ENCODE measurements at regions not wholly inside any gene's neighbourhood (a gene's known extent, or its start where the extent isn't known, plus 50 kb on each side); places are given as distances from the start of the nearest gene placed in this dataset.

DNA sequence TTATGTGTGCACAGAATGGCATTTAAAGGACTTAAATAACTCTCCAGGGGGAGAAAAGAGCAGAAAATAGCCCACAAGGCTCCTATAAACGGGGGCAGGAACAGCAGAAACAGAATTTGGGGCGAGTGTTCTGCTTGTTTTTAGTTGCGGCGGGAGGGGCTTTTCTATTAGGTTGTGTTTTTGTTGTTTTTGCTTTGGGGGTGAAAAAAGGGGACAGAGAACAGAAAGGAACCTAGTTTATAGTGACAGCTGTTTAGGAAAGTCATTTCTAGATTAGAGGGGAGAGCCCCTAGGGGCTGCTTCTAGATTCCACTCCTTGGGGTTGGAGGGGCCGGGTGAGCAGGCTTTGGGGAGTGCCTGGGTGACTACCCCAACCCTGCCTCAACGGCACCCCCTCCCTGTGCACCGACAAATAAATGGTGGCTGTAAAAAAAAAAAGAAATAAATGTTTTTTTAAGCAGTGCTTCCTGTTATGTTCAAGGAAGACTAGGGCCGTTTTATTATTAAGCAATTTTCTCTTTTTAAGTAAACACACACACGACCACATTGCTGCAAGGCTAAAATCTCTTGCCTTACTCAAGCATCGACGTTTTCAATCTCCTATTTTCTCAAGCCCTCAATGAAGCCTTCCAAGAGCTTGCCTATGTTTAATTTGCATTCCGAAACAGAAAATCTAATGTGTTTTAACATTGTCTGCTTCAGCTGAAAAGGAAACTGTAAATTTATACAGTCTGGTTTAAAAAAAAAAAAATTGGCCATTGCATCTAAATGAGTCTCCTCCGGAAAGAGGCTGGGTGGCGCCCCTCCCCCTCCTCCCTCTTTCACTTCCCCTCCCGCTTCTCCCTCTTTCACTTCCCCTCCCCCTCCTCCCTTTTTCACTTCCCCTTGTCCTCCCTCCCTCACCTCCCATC is 123.3 kb upstream of the TBL1X start:
- Histone ChIP-seq H3K9me3 (no peaks in the 10 kb centered on the region), H3K27me3 (no peaks in the 10 kb centered on the region), H3K4me1 (peaks cover 16% of the 10 kb centered on the region), H3K27ac (peak overlapping the region in 3 of 4 donors; percentile 47 to 83 (median 59)), H3K36me3 (replicated peaks in 1 of 2; ENCODE audit: insufficient read depth in 1 of 2, low read depth in 2 of 2) (no peaks in the 10 kb centered on the region), H3K4me3 (no peak overlapping the region)
- intact Hi-C loops (cut with DNase I) = loop anchor here (5.0 kb wide), 1 partner anchor 121 kb away; no protein-coding TSS in a partner anchor
- ATAC-seq (peak; percentile 38), DNase-seq (peak; percentile 37 to 63 (median 54))
- TF ChIP-seq, protein P1, sequence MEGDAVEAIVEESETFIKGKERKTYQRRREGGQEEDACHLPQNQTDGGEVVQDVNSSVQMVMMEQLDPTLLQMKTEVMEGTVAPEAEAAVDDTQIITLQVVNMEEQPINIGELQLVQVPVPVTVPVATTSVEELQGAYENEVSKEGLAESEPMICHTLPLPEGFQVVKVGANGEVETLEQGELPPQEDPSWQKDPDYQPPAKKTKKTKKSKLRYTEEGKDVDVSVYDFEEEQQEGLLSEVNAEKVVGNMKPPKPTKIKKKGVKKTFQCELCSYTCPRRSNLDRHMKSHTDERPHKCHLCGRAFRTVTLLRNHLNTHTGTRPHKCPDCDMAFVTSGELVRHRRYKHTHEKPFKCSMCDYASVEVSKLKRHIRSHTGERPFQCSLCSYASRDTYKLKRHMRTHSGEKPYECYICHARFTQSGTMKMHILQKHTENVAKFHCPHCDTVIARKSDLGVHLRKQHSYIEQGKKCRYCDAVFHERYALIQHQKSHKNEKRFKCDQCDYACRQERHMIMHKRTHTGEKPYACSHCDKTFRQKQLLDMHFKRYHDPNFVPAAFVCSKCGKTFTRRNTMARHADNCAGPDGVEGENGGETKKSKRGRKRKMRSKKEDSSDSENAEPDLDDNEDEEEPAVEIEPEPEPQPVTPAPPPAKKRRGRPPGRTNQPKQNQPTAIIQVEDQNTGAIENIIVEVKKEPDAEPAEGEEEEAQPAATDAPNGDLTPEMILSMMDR (IDR thresholded peaks at IDR 0.05) = no peak
- no peak for TF ChIP-seq POLR2A (IDR thresholded peaks at IDR 0.05)
- WGBS, 2 donors = 12 to 20% methylated on average over 15 of the region's 15 CpGs

DNA sequence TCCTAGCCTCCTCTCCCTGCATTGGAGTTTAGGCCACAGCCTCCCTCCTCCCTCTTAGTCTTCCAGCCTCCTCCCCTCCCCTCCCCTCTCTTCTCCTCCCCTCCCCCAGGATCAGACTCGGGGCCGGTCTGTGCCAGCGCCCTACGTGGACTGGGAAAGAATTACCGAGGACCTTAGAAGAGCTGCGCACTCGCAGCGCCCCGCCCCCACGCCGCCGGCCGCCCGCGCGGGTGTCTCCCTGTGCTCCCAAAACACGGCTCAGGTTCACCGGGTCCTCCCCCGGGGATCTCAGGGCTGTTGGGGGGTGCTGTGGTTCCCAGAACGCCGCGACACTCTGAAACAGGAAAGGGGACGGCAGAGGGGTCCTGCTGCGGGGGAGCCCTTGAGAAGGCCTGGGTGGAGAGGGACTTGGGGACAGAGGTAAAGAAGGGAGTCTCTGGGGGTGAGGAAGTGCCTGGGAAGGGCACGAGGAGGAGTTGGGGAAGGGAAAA is 122.3 kb upstream of the TBL1X start:
- intact Hi-C loops (cut with DNase I) = loop anchor here (5.0 kb wide), 1 partner anchor 120 kb away; no protein-coding TSS in a partner anchor
- ATAC-seq (peak; percentile 96), DNase-seq (peak; percentile 77 to 82 (median 79))
- no peaks in the 10 kb centered on the region for H3K27me3 ChIP-seq
- H3K4me1 ChIP-seq = peaks cover 16% of the 10 kb centered on the region
- no peak overlapping the region for H3K4me3 ChIP-seq
- no peaks in the 10 kb centered on the region for H3K36me3 ChIP-seq (replicated peaks in 1 of 2; ENCODE audit: insufficient read depth in 1 of 2, low read depth in 2 of 2)
- WGBS, 2 donors = 4 to 5% methylated on average over 5 to 20 of the region's 25 CpGs
- no peak overlapping the region for H3K27ac ChIP-seq
- no peaks in the 10 kb centered on the region for H3K9me3 ChIP-seq
- TF ChIP-seq POLR2A (IDR thresholded peaks at IDR 0.05) = no peak
- TF ChIP-seq, protein P1 (IDR thresholded peaks at IDR 0.05) = peak in 1 of 7 experiments; percentile 5

DNA sequence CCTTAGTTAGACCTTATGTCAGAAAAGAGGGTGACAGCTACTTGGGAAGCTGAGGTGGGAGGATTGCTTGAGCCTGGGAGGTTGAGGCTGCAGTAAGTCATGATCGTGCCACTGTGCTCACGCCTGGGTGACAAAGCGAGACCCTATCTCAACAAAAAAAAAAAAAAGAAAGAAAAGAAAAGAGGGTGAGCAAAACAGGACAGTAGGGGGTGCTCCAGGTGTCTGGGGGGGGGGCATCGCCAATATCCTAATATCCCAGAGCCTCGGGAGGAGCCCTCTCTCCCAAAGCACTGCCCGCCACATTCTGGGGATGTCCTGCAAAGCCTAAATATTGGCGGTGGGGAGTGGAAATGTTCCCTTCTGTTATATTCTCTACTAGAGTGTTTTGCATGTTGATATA is 120.9 kb upstream of the TBL1X start:
- WGBS, 2 donors = 68 to 91% methylated on average over 6 to 7 of the region's 7 CpGs
- Histone ChIP-seq H3K27ac (no peak overlapping the region), H3K36me3 (replicated peaks in 1 of 2; ENCODE audit: insufficient read depth in 1 of 2, low read depth in 2 of 2) (no peaks in the 10 kb centered on the region), H3K4me1 (peaks cover 16% of the 10 kb centered on the region), H3K9me3 (no peaks in the 10 kb centered on the region), H3K4me3 (no peak overlapping the region), H3K27me3 (no peaks in the 10 kb centered on the region)
- ATAC-seq = no peak
- intact Hi-C loops (cut with DNase I) = loop anchor here (5.0 kb wide), 1 partner anchor 118 kb away; no protein-coding TSS in a partner anchor
- TF ChIP-seq, protein P1 (IDR thresholded peaks at IDR 0.05) = no peak
- TF ChIP-seq POLR2A (IDR thresholded peaks at IDR 0.05) = no peak
- DNase-seq = no peak

DNA sequence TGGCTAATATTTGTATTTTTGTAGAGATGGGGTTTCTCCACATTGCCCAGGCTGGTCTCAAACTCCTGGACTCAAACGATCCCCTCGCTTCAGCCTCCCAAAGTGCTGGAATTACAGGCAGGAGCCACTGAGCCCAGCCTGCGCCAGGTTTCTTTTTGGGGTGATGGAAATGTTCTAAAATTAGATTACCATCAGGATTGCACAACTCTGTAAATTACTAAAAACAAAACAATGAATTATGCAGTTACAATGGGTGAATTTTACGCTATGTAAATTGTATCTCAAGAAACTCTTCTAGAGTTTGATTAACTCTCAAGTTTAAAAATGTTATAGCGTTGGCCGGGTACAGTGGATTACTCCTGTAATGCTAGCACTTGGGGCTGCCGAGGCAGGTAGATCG is 118.9 kb upstream of the TBL1X start:
- no peak for DNase-seq
- no peaks in the 10 kb centered on the region for H3K9me3 ChIP-seq
- no peak overlapping the region for H3K4me3 ChIP-seq
- no peak for TF ChIP-seq POLR2A (IDR thresholded peaks at IDR 0.05)
- TF ChIP-seq, protein P1 (IDR thresholded peaks at IDR 0.05) = no peak
- H3K4me1 ChIP-seq = peaks cover 10% of the 10 kb centered on the region
- H3K27me3 ChIP-seq = no peaks in the 10 kb centered on the region
- no peaks in the 10 kb centered on the region for H3K36me3 ChIP-seq (replicated peaks in 1 of 2; ENCODE audit: insufficient read depth in 1 of 2, low read depth in 2 of 2)
- no peak for ATAC-seq
- no peak overlapping the region for H3K27ac ChIP-seq
- intact Hi-C loops (cut with DNase I) = no loop called here
- WGBS, 2 donors = 87 to 93% methylated on average over 8 of the region's 8 CpGs

All from body of pancreas (tissue), 4 donors.